CD14-positive monocyte (primary cell): ENCODE measurements at regions not wholly inside any gene's neighbourhood (a gene's known extent, or its start where the extent isn't known, plus 50 kb on each side); places are given as distances from the start of the nearest gene placed in this dataset.

Experiments used
- DNase-seq, 3 donors: peaks; one replicate each; pipeline ENCODE4 v3.0.0-alpha.2; 2011 to 2022
- H2AFZ ChIP-seq: 2 replicates; pipeline ENCODE4 v1.6.0; 2012; ENCODE audit warnings: mild to moderate bottlenecking, low read depth, low read length, inconsistent platforms; ENCODE audit not compliant: insufficient read depth, poor library complexity, severe bottlenecking
- H3K27ac ChIP-seq, 2 donors: 1 replicate in 1 of 2; 2 replicates in 1 of 2; pipeline ENCODE4 v1.5.1; 2012 to 2013; ENCODE audit warnings: low read length in 2 of 2, control low read depth in 1 of 2, inconsistent platforms in 1 of 2, low read depth in 1 of 2, mild to moderate bottlenecking in 1 of 2
- H3K27me3 ChIP-seq, 2 donors: one replicate each; pipeline versions ENCODE4 v1.6.0 to v1.6.1; 2011 to 2013; ENCODE audit warnings: low read length in 2 of 2; ENCODE audit not compliant: control insufficient read depth in 2 of 2, insufficient read depth in 2 of 2
- H3K36me3 ChIP-seq, 2 donors: replicated peaks in 1 of 2; 1 replicate in 1 of 2; 2 replicates in 1 of 2; pipeline versions ENCODE4 v1.5.1 to v1.6.1; 2012 to 2013; ENCODE audit warnings: low read length in 2 of 2, control low read depth in 1 of 2, inconsistent platforms in 1 of 2, mild to moderate bottlenecking in 1 of 2; ENCODE audit not compliant: insufficient read depth in 2 of 2, control insufficient read depth in 1 of 2
- H3K4me1 ChIP-seq, 2 donors: 1 replicate in 1 of 2; 2 replicates in 1 of 2; pipeline versions ENCODE4 v1.5.1 to v1.6.1; 2012 to 2013; ENCODE audit warnings: low read length in 2 of 2, control low read depth in 1 of 2, inconsistent platforms in 1 of 2, mild to moderate bottlenecking in 1 of 2, moderate library complexity in 1 of 2; ENCODE audit not compliant: insufficient read depth in 2 of 2, control insufficient read depth in 1 of 2
- H3K4me2 ChIP-seq: replicated peaks from 2 replicates; pipeline ENCODE3; 2012; ENCODE audit warnings: low read length, moderate library complexity, mild to moderate bottlenecking; ENCODE audit not compliant: poor library complexity, severe bottlenecking; ENCODE audit errors: extremely low read depth
- H3K4me3 ChIP-seq, 3 experiments: fragments of 200-600 bp in 1 of 3; sonication (generic) in 1 of 3; replicated peaks in 1 of 3; 1 replicate in 2 of 3; 2 replicates in 1 of 3; pipeline ENCODE4 v1.5.1; 2011 to 2013; ENCODE audit warnings: low read length in 3 of 3, mild to moderate bottlenecking in 3 of 3, control low read depth in 2 of 3, low read depth in 2 of 3, inconsistent platforms in 1 of 3, moderate library complexity in 1 of 3
- H3K79me2 ChIP-seq: 2 replicates; pipeline ENCODE4 v1.6.0; 2012; ENCODE audit warnings: mild to moderate bottlenecking, control low read depth, inconsistent platforms, low read length, moderate library complexity; ENCODE audit not compliant: insufficient read depth
- H3K9ac ChIP-seq: 2 replicates; pipeline ENCODE4 v1.6.0; 2017; ENCODE audit warnings: low read length, mild to moderate bottlenecking; ENCODE audit not compliant: insufficient read depth, poor library complexity, severe bottlenecking
- H3K9me3 ChIP-seq, 2 donors: replicated peaks in 1 of 2; 1 replicate in 1 of 2; 2 replicates in 1 of 2; pipeline versions ENCODE4 v1.5.1 to v1.6.1; 2012 to 2013; ENCODE audit warnings: low read length in 2 of 2, control low read depth in 1 of 2; ENCODE audit not compliant: control insufficient read depth in 1 of 2, insufficient read depth in 1 of 2
- H4K20me1 ChIP-seq: 2 replicates; pipeline ENCODE4 v1.6.0; 2012; ENCODE audit warnings: mild to moderate bottlenecking, low read length, control low read depth, moderate library complexity; ENCODE audit not compliant: insufficient read depth
- H3K27ac Mint-ChIP-seq, 7 donors: one replicate each; pipeline ENCODE4 v1.8.0; 2020; ENCODE audit warnings: mild to moderate bottlenecking in 7 of 7, mixed read lengths in 7 of 7, moderate library complexity in 6 of 7, inconsistent platforms in 2 of 7
- H3K27me3 Mint-ChIP-seq, 3 donors: one replicate each; pipeline ENCODE4 v1.8.0; 2021 to 2022; ENCODE audit warnings: low read depth in 3 of 3, mild to moderate bottlenecking in 3 of 3, mixed read lengths in 3 of 3, moderate library complexity in 3 of 3, inconsistent platforms in 1 of 3
- H3K36me3 Mint-ChIP-seq, 2 donors: one replicate each; pipeline ENCODE4 v1.8.0; 2020; ENCODE audit warnings: mixed read lengths in 2 of 2, inconsistent platforms in 1 of 2, mild to moderate bottlenecking in 1 of 2
- H3K4me1 Mint-ChIP-seq: one replicate; pipeline ENCODE4 v1.8.0; 2020; ENCODE audit warnings: mild to moderate bottlenecking, mixed read lengths
- H3K4me3 Mint-ChIP-seq, 2 donors: one replicate each; pipeline ENCODE4 v1.8.0; 2020; ENCODE audit warnings: mild to moderate bottlenecking in 2 of 2, mixed read lengths in 2 of 2, moderate library complexity in 1 of 2
- H3K9me3 Mint-ChIP-seq, 7 donors: one replicate each; pipeline ENCODE4 v1.8.0; 2020 to 2022; ENCODE audit warnings: mixed read lengths in 7 of 7, mild to moderate bottlenecking in 6 of 7, moderate library complexity in 6 of 7, inconsistent platforms in 2 of 7
- WGBS: methylation state at CpG from one replicate; pipeline ENCODE4 v1.1.5; 2013; ENCODE audit warnings: missing lambda C conversion rate; ENCODE audit not compliant: insufficient coverage; 5-methylcytosine and 5-hydroxymethylcytosine counted together
- intact Hi-C, 2 donors: fragments of 100-400 bp; cut with micrococcal nuclease; formaldehyde crosslinking; loops; one replicate each; pipeline versions ENCODE4 v1.15.0 to v1.15.1; 2023
- TF ChIP-seq, protein P1 (sequence below): fragments of 200-600 bp; IDR thresholded peaks from one replicate; pipeline ENCODE4 v1.8.0; 2022; ENCODE audit warnings: antibody characterized with exemption, mild to moderate bottlenecking

- H2AFZ ChIP-seq = no peak overlapping the region
- TF ChIP-seq, protein P1, sequence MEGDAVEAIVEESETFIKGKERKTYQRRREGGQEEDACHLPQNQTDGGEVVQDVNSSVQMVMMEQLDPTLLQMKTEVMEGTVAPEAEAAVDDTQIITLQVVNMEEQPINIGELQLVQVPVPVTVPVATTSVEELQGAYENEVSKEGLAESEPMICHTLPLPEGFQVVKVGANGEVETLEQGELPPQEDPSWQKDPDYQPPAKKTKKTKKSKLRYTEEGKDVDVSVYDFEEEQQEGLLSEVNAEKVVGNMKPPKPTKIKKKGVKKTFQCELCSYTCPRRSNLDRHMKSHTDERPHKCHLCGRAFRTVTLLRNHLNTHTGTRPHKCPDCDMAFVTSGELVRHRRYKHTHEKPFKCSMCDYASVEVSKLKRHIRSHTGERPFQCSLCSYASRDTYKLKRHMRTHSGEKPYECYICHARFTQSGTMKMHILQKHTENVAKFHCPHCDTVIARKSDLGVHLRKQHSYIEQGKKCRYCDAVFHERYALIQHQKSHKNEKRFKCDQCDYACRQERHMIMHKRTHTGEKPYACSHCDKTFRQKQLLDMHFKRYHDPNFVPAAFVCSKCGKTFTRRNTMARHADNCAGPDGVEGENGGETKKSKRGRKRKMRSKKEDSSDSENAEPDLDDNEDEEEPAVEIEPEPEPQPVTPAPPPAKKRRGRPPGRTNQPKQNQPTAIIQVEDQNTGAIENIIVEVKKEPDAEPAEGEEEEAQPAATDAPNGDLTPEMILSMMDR = no peak
- H3K9me3 ChIP-seq = no peaks in the 10 kb centered on the region
- H3K4me1 ChIP-seq = no peaks in the 10 kb centered on the region
- Mint-ChIP-seq H3K9me3 (peaks cover 0 to 4% (median 0%) of the 10 kb centered on the region in 7 donors), H3K4me1 (no peaks in the 10 kb centered on the region), H3K36me3 (no peaks in the 10 kb centered on the region), H3K4me3 (no peak overlapping the region), H3K27ac (no peak overlapping the region), H3K27me3 (no peaks in the 10 kb centered on the region)
- H3K27me3 ChIP-seq = no peaks in the 10 kb centered on the region
- H3K9ac ChIP-seq = no peak overlapping the region
- intact Hi-C loops = no loop called here
- H3K4me3 ChIP-seq = no peak overlapping the region
- no peaks in the 10 kb centered on the region for H3K36me3 ChIP-seq
- H3K4me2 ChIP-seq = no peak overlapping the region
- H3K27ac ChIP-seq = no peak overlapping the region
- no CpG with 5 or more reads among the region's 2 CpGs for WGBS
- no peaks in the 10 kb centered on the region for H4K20me1 ChIP-seq
- no peak for DNase-seq
- H3K79me2 ChIP-seq = no peaks in the 10 kb centered on the region
These were observed 464.9 kb downstream of the GRXCR1 start for GRCh38 chr4:43357252-43357974.

DNA sequence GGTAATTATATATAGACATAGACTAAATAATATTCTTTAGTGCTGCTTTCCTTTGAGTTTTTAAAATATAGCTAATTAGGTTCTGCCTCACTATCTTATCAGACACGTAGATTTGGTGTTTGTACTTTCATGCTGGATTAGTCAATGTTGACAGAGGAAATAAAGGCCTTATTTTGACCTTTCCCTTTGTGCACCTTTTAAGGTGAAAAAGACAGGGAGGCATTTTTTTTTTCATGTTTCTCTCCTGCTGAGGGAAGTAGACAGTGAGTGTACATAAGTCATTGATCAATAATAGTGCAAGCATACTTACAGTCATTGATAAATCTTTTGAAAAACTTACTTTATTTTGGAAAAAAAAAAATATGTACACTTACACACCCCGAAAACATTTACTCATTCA, 467.8 kb downstream of the GRXCR1 start:
- Mint-ChIP-seq H3K4me3 (no peak overlapping the region), H3K4me1 (no peaks in the 10 kb centered on the region), H3K27ac (no peak overlapping the region), H3K9me3 (no peaks in the 10 kb centered on the region), H3K36me3 (no peaks in the 10 kb centered on the region), H3K27me3 (no peaks in the 10 kb centered on the region)
- H3K4me1 ChIP-seq = no peaks in the 10 kb centered on the region
- no peak overlapping the region for H3K4me3 ChIP-seq
- no peak overlapping the region for H3K9ac ChIP-seq
- no peaks in the 10 kb centered on the region for H4K20me1 ChIP-seq
- no CpG with 5 or more reads among the region's 2 CpGs for WGBS
- intact Hi-C loops = no loop called here
- no peaks in the 10 kb centered on the region for H3K9me3 ChIP-seq
- no peaks in the 10 kb centered on the region for H3K27me3 ChIP-seq
- TF ChIP-seq, protein P1 = no peak
- no peak overlapping the region for H2AFZ ChIP-seq
- H3K36me3 ChIP-seq = no peaks in the 10 kb centered on the region
- H3K4me2 ChIP-seq = no peak overlapping the region
- H3K27ac ChIP-seq = no peak overlapping the region
- no peak for DNase-seq
- H3K79me2 ChIP-seq = no peaks in the 10 kb centered on the region
